GM19463 (cell line): ENCODE measurements at regions not wholly inside any gene's neighbourhood (a gene's known extent, or its start where the extent isn't known, plus 50 kb on each side); places are given as distances from the start of the nearest gene placed in this dataset.
"Not testable (repeated sequence)": the region's sequence is repeated elsewhere in the genome, so short reads cannot be mapped to it uniquely, and the experiment has no call there.

Source experiments
- ATAC-seq: cut with Tn5 transposase; IDR thresholded peaks from one replicate; pipeline ENCODE4 v1.9.1; 2021; ENCODE audit warnings: mild to moderate bottlenecking, moderate library complexity; ENCODE audit not compliant: unreplicated experiment

DNA sequence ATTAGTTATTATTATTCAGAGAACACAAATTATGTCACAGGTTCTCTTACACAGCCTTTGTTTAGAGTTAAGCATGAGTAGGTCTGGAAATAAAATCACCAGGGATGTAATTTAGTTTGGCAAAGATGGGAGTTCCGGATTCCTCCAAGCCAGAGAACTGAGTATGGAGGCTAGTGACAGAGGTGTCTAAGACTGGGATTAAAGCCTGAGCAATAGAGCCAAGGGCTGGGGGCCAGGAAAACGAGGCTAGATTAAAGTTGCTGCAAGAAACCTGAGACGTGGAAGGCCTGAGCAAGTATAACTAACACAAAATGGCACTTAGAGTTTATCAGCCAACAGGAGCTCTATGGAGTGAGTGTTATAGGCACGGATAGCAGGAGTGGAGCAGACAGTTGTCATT lies 381.6 kb downstream of the SRGAP2C start:
- no peak for ATAC-seq

DNA sequence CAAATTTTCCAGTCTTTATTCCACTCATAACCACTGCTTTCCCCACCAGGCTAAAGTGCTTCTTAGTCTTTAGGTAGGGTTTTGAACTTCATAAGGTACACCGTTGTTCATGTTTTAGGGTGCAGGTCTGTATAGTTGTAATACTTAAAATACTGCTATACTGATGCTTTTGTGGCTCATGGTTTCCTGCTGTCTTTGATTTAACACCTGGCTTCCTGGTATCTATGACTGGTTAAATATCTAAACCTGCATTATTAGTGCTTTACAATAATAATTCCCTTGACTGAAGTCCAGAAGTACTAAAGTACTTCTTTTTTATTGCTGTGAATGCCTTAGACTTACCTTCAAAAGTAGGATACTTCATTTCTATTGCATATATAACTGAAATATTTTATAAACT lies 384.7 kb downstream of the SRGAP2C start:
- no peak for ATAC-seq

DNA sequence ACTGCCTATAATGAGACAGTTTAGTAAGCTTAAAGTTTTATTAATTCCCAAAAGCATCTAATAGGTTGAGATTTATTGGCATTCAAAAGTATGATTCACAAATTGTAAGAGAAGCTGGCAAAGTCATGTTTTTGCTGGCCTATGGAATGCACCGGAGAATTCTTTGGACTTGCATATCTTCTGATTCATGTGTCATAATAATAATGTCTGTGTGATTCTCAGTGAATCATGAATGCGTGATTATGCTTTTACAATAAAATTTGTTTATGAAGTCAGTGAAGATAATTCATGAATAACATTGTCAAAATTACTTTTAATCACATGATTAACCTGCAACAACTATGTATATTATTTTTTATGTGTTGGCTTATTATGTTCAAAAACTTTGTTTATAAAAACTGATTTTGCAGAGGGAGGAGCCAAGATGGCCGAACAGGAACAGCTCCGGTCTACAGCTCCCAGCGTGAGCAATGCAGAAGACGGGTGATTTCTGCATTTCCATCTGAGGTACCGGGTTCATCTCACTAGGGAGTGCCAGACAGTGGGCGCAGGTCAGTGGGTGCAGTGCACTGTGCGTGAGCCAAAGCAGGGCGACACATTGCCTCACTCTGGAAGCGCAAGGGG lies 389.2 kb downstream of the SRGAP2C start:
- ATAC-seq, result not testable (repeated sequence)

DNA sequence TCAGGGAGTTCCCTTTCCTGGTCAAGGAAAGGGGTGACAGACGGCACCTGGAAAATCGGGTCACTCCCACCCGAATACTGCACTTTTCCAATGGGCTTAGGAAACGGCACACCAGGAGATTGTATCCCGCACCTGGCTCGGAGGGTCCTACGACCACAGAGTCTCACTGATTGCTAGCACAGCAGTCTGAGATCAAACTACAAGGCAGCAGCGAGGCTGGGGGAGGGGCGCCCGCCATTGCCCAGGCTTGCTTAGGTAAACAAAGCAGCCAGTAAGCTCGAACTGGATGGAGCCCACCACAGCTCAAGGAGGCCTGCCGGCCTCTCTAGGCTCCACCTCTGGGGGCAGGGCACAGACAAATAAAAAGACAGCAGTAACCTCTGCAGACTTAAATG lies 389.7 kb downstream of the SRGAP2C start:
- not testable (repeated sequence) for ATAC-seq

DNA sequence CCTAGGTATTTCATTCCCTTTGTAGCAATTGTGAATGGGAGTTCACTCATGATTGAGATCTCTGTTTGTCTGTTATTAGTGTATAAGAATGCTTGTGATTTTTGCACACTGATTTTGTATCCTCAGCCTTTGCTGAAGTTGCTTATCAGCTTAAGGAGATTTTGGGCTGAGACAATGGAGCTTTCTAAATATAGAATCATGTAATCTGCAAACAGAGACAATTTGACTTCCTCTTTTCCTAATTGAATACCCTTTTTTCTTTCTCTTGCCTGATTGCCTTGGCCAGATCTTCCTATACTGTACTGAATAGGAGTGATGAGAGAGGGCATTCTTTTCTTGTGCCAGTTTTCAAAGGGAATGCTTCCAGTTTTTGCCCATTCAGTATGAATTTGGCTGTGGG lies 398.1 kb downstream of the SRGAP2C start:
- ATAC-seq, result not testable (repeated sequence)

DNA sequence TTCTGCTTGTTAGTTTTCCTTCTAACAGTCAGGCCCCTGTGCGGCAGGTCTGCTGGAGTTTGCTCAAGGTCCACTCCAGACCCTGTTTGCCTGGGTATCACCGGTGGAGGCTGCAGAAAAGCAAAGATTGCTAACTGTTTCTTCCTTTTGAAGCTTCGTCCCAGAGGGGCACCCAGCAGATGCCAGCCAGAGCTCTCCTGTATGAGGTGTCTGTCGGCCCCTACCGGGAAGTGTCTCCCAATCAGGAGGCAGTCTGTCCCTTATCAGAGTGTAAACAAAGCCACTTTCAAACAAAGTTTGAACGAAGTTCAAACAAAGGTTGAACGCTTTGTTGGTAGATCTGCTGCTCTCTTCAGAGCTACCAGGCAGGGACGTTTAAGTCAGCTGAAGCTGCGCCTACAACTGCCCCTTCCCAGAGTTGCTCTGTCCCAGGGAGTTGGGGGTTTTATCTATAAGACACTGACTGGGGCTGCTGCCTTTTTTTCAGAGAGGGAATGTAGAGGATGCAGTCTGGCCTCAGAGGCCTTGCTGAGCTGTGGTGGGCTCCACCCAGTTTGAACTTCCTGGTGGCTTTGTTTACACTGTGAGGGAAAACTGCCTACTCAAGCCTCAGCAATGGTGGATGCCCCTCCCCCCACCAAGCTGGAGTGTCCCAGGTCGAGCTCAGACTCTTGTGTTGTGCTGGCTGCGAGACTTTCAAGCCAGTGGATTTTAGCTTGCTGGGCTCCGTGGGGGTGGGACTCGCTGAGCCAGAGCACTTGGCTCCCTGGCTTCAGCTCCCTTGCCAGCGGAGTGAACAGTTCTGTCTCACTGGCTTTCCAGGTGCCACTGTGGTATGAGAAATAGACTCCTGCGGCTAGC lies 401.8 kb downstream of the SRGAP2C start:
- ATAC-seq, result no peak

DNA sequence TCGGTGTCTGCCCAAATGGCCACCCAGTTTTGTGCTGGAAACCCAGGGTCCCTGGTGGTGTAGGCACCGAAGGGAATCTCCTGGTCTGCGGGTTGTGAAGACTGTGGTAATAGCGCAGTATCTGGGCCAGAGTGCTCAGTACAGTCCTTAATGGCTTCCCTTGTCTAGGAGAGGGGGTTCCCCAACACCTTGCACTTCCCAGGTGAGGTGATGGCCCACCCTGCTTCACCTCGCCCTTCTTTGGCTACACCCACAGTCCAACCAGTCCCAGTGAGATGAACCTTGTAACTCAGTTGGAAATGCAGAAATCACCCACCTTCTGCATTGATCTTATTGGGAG lies 402.4 kb downstream of the SRGAP2C start:
- ATAC-seq, result no peak

DNA sequence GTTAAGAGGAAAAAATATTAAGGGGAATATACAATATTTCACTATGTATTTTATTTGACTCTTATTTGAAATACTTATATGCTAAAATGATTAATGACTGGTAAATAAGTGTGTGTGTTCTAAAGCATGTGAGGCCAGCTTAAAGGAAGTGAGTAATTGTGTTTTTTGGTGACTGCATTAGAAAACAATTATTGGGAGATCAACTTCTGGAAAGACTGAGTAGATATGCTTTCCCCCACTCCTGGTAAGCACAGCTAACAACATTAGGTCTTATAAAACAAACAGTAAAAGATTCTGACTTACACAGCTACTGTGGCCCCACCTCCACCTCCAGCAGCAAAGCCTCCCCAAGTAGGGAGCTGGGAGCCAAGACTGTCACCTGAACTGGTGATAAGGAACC lies 403.0 kb downstream of the SRGAP2C start:
- ATAC-seq, result no peak

DNA sequence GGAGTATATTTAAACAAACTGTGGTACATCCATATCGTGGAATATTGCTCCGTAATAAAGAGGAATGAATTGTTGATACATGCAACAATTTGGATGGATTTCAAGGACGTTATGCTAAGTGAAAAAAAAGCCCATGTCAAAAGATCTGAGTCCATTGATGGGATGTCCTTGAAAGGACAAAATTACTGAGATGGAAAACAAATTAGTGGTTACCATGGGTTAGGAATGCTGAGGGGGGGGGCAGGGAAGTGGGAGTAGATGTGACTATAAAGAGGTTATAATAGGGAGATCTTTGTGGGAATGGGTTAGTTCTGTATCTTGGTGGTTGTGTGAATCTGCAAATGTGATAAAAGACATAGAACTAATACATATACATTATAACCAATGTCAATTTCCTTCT lies 409.3 kb downstream of the SRGAP2C start:
- ATAC-seq, result no peak

DNA sequence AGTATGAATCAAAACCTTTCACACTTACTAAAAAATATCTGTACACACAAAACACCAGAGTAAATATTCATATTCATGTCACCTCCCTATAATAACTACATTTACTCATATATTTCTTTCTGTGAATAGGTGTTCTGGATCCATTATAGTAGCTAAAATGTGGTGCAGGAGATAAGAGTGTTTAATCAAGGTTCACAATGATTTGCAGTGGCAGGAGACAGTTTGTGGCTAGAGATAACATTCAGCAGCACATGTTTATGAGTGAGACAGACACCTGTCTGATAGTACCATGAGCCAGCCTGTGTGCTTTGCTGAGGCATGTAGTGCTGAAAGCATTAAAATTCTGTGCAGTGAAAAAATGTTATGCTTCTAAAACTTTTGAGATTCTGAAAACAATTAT lies 410.3 kb downstream of the SRGAP2C start:
- no peak for ATAC-seq

DNA sequence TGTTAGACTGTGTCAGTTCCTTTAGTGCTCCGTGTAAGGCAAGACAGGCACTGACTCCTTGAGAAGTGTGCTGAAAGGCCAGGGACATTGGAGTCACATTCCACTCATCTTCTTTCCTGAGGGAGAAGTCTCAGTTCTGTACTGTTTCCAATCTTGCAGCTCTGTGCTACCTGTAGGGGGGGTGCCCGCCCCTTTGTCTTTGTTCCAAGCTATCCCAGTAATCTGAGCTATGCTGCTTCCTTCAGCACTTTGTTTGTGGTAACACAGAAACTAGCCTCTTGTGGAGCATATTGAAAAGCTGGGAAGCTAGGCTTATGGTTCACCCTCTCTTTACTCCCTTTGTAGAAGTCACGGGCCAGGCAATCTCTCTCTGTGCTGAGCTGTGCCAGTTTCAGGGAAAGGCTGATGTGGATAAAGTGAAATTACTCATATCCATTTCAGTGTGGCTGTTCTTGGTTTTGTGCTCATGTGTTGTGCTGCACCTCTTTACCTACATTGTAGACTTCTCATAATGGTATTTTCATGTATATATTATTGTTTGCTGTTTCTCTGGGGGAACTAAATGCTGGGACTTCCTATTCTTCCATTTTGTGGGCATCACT lies 420.2 kb downstream of the SRGAP2C start:
- not testable (repeated sequence) for ATAC-seq

DNA sequence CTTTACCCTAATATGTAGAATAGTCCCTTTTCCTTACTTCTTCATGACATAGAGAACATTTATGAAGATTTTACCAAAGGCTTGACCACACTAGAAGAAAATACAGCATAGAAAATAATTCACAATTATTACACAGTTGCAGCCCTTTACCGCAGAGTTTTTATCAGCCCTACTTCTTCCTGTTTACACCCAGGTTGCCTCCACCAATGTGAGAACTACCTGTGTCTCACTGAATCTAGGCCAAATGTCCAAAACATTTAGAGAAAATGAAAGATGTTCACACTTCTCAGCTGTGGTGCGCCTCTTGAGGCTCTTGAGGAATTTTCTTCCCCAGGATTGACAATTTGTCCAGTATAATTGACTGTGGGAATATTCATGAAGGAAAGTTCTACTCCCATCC lies 422.7 kb downstream of the SRGAP2C start:
- not testable (repeated sequence) for ATAC-seq
